Activated CD4-positive, alpha-beta T cell treated with anti-CD3 and anti-CD28 coated beads, Interleukin-2, amount 10 ng/mL, durations not matched to agents 7 days and 5 days (primary cell): ENCODE measurements at regions not wholly inside any gene's neighbourhood (a gene's known extent, or its start where the extent isn't known, plus 50 kb on each side); places are given as distances from the start of the nearest gene placed in this dataset.

Experiments
- CTCF ChIA-PET: fragments of 350-600 bp; sonication (Branson Sonifier 250); formaldehyde crosslinking; loops from one replicate; lab custom pipeline; 2021; ENCODE audit warnings: antibody characterized with exemption; lab: Charles Lee
- POLR2A ChIA-PET: fragments of 350-600 bp; sonication (Branson Sonifier 250); formaldehyde crosslinking; loops from one replicate; lab custom pipeline; 2021; ENCODE audit warnings: antibody characterized with exemption; lab: Charles Lee
- DNase-seq: peaks from one replicate; pipeline ENCODE4 v3.0.0-alpha.2; 2020
- H3K27ac Mint-ChIP-seq: one replicate; pipeline ENCODE4 v1.8.0; 2021; ENCODE audit warnings: mild to moderate bottlenecking, moderate library complexity, mixed read lengths
- H3K27me3 Mint-ChIP-seq: one replicate; pipeline ENCODE4 v1.8.0; 2021; ENCODE audit warnings: mixed read lengths
- H3K36me3 Mint-ChIP-seq: one replicate; pipeline ENCODE4 v1.8.0; 2021; ENCODE audit warnings: low read depth, mixed read lengths
- H3K4me1 Mint-ChIP-seq: one replicate; pipeline ENCODE4 v1.8.0; 2021; ENCODE audit warnings: mixed read lengths
- H3K4me3 Mint-ChIP-seq: one replicate; pipeline ENCODE4 v1.8.0; 2021; ENCODE audit warnings: mild to moderate bottlenecking, moderate library complexity, mixed read lengths
- H3K9me3 Mint-ChIP-seq: one replicate; pipeline ENCODE4 v1.8.0; 2021; ENCODE audit warnings: mixed read lengths

DNA sequence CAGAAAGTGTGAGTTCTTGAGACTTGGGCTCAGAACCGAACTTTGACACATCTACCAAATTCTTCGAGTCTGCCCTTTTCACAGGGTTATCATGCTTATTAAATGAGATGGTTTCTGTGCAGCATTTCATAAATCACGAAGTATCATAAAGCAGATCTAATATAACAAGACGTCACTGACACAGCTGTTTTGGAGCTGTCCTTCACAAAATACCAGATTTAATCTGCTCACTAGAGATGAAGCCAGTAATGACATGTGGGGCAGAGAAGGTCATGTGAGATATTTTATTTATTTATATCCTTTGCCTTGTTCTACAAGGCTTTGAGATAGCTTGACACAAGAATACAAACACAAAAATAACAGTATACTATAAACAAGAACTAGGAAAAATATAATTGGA, 127.0 kb downstream of the RPAP3 start:
- POLR2A ChIA-PET: no interaction called here
- H3K4me3 Mint-ChIP-seq: no peak overlapping the region
- H3K27ac Mint-ChIP-seq: no peak overlapping the region
- H3K36me3 Mint-ChIP-seq: no peaks in the 10 kb centered on the region
- peaks cover 14% of the 10 kb centered on the region for H3K4me1 Mint-ChIP-seq
- H3K9me3 Mint-ChIP-seq: peaks cover 4% of the 10 kb centered on the region
- CTCF ChIA-PET: interaction anchor here (0.6 kb wide), 1 partner anchor 214 kb away, joined by 3 read pairs; no protein-coding TSS in a partner anchor
- DNase-seq: no peak
- H3K27me3 Mint-ChIP-seq: no peaks in the 10 kb centered on the region

DNA sequence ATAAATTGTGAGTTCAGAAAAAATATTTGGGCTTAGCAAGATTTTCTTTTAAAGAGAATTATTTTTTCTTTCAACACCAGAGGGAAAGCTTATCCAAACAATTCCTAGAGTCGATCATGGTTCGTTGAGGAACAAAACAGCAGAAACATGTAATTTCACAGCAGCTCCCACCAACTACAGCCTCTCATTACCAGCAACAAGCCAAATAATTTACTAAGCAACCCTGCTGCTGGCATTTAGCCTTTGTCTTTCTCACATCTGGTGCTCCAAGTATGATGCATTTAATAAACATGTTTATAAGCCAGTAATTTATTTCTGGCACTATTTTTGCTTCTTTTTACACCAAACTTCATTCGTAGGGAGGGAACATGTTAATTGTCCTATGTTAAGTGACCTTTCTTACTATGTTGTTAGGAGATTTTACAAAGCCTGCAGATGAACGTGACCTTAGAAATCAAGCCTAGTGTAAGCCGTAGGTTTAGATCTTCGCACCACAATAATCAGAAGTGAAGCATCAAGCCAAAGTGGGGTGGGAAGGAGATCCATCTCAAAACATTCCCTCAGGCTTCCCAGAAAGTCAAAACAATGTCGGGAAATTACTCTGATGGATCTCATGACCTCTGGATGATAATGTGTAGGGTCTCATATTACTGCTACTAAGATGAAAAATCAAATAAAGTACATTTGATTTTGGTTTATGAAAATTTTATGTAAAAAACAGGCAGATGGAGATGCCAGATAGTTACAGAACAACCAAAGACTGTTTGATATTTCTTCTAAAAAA, 128.4 kb downstream of the RPAP3 start:
- H3K4me3 Mint-ChIP-seq: no peak overlapping the region
- H3K4me1 Mint-ChIP-seq: peaks cover 14% of the 10 kb centered on the region
- H3K36me3 Mint-ChIP-seq: no peaks in the 10 kb centered on the region
- ChIA-PET POLR2A (no interaction called here), CTCF (no interaction called here)
- no peaks in the 10 kb centered on the region for H3K27me3 Mint-ChIP-seq
- H3K9me3 Mint-ChIP-seq: peaks cover 4% of the 10 kb centered on the region
- DNase-seq: no peak
- no peak overlapping the region for H3K27ac Mint-ChIP-seq

DNA sequence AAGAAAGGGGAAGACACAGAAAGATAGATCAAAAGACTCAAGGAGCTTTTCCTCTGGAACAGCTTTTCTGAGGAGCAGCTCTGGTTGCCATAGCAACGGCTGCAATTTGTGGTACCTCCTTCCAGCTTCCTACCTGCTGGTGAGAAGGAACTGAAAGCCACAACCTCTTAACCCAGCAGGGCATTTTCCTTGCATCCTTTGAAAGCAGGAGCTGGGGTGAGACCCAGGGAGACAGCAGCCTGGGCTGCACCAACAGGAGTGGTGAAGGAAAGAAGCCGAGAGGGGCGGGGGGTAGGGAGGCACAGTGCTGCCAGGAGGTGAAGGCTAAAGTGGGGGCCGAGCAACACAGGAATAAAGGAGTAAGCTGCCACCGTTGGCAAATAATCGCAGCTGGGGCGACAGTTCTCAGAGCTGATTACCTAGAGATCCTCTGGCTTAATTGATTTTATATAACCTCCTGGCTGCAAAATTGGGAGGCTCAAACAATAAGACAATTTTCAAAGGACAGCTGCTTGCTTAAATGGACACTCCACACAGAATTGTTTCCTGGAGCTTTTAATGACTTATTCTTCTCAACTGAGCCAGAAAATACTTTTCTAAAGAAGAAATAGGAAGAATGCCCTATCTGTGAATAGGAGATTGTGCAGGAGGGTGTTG, 129.4 kb downstream of the RPAP3 start:
- ChIA-PET POLR2A (no interaction called here), CTCF (interaction anchor here (1.2 kb wide), 1 partner anchor 60 kb away, joined by 3 read pairs; no protein-coding TSS in a partner anchor)
- no peaks in the 10 kb centered on the region for H3K36me3 Mint-ChIP-seq
- H3K4me3 Mint-ChIP-seq: no peak overlapping the region
- H3K27ac Mint-ChIP-seq: no peak overlapping the region
- no peaks in the 10 kb centered on the region for H3K27me3 Mint-ChIP-seq
- H3K9me3 Mint-ChIP-seq: peaks cover under 1% of the 10 kb centered on the region
- peaks cover 14% of the 10 kb centered on the region for H3K4me1 Mint-ChIP-seq
- no peak for DNase-seq

DNA sequence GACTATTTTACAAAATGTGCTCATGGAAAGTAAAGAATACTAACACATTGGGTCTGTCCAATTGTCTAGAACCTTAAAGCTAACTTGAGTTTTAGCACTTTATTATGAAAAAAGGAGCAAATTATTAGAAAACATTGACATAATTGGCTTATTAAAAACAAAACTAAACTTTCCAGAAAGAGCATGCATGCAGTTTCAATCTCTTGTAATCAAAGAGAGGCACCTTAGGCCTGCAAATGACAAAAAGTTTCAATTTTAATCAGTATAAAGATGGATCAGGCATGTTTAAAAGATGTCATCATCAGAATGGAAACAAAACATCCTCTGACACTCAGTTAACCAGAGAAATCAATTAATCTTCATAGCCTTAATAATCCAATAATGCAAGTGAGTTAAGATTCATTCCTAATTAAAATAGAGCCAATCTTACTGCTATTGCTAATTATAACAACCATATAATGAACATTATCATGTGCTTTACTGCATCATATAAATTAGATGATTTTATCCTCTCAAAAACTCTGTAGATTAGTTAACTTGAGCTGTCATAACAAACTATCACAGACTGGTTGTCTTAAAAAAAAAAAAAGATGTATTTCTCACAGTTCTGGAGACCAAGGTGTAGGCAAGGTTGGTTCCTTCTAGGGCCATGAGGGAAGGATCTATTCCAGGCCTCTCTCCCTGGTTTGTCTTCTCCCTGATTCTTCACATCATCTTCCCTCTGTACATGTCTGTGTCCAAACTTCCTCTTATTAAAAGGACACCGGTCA, 131.4 kb downstream of the RPAP3 start:
- Mint-ChIP-seq H3K9me3 (no peaks in the 10 kb centered on the region), H3K4me3 (no peak overlapping the region), H3K27ac (no peak overlapping the region), H3K4me1 (peaks cover 14% of the 10 kb centered on the region), H3K36me3 (no peaks in the 10 kb centered on the region), H3K27me3 (no peaks in the 10 kb centered on the region)
- ChIA-PET POLR2A (no interaction called here), CTCF (no interaction called here)
- no peak for DNase-seq

DNA sequence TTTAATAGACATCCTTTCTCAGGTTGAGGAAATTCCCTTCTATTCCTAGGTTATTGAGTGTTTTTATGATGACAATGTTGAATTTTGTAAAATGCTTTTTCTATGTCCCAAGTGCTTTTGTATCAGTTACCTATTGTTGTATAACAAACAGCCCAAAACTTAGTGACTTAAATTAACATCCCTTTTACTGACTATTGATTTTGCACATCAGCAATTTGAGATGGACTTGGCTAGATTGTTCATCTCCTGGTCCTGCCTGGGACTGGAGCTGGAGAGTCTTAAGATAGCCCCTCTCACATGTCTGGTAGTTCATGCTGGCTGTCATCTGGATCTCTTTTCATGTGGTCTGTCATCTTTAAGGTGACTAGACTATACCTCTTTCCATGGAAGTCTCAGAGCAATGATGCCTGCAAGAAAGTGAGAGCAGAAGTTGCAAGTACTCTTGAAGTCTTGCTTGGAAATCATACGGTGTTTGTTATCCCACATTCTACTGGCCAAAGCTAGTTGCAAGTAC, 132.6 kb downstream of the RPAP3 start:
- Mint-ChIP-seq H3K36me3 (no peaks in the 10 kb centered on the region), H3K4me1 (peaks cover 14% of the 10 kb centered on the region), H3K27ac (no peak overlapping the region), H3K27me3 (no peaks in the 10 kb centered on the region), H3K4me3 (no peak overlapping the region), H3K9me3 (no peaks in the 10 kb centered on the region)
- POLR2A ChIA-PET: interaction anchor here (0.6 kb wide), 1 partner anchor 279 kb away, joined by 7 read pairs; no protein-coding TSS in a partner anchor
- CTCF ChIA-PET: no interaction called here
- no peak for DNase-seq

DNA sequence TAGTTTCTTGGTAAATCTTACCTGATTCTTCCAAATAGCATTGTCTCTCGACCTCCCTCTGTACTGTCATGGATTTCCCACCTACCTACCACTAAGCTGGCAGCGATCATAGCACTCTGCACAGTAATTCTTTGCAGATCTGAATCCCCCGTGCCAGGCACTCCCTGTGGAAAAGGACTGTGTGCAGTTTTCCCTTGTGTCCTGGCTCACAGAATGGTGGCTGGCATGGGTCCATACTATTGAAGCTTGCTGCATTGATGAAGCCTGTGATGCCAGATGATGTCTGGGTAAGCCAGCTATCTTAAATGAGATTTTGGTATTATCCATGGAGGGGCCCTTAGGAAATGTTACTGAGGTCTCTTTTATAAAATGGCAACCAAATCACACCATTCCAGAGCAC, 135.7 kb downstream of the RPAP3 start:
- no peak for DNase-seq
- Mint-ChIP-seq H3K4me1 (peaks cover 9% of the 10 kb centered on the region), H3K36me3 (no peaks in the 10 kb centered on the region), H3K27me3 (no peaks in the 10 kb centered on the region), H3K4me3 (no peak overlapping the region), H3K9me3 (no peaks in the 10 kb centered on the region), H3K27ac (no peak overlapping the region)
- POLR2A ChIA-PET: no interaction called here
- CTCF ChIA-PET: no interaction called here

DNA sequence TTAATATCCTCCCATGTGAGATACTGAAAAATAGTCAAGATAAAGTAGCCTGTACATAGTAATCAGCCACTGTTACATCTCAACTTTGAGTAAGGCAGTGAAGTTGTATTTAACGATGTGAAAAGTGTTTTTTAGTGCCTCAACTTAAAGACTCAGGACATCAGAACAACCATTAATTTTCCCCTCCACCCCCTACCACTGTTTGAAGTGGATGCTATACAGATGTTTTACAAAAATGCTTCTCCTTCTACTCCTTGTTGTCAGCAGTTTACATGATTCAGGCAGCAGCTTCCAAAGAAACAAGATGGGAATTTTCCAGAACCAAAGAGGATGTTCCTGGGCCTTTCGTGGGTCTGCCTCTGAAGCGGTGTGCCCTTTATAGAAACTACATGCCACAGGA, 143.6 kb downstream of the RPAP3 start:
- H3K27me3 Mint-ChIP-seq: no peaks in the 10 kb centered on the region
- no peaks in the 10 kb centered on the region for H3K4me1 Mint-ChIP-seq
- no peak overlapping the region for H3K27ac Mint-ChIP-seq
- ChIA-PET POLR2A (no interaction called here), CTCF (no interaction called here)
- H3K4me3 Mint-ChIP-seq: no peak overlapping the region
- DNase-seq: no peak
- peaks cover 7% of the 10 kb centered on the region for H3K9me3 Mint-ChIP-seq
- H3K36me3 Mint-ChIP-seq: no peaks in the 10 kb centered on the region

DNA sequence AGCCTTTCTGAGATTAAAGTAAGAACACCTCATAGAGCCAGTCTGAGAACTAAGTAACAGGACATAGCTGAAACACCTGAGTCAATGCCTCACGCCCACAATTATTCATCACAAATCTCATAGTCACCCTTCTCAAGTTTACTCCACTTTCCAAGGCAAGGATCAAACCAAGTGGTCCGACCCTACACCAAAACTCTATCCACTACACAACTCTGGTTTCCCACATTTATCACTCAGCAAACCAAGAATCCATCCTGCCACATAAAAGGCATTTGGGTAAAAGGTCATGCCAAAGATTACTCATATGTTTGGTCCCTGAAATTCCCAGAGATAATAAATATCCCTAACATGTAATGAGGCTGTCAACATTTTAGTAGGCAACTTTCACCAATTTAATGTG, 144.1 kb downstream of the RPAP3 start:
- DNase-seq: no peak
- peaks cover 10% of the 10 kb centered on the region for H3K9me3 Mint-ChIP-seq
- POLR2A ChIA-PET: no interaction called here
- CTCF ChIA-PET: no interaction called here
- no peak overlapping the region for H3K27ac Mint-ChIP-seq
- H3K27me3 Mint-ChIP-seq: no peaks in the 10 kb centered on the region
- no peaks in the 10 kb centered on the region for H3K36me3 Mint-ChIP-seq
- H3K4me3 Mint-ChIP-seq: no peak overlapping the region
- H3K4me1 Mint-ChIP-seq: no peaks in the 10 kb centered on the region

DNA sequence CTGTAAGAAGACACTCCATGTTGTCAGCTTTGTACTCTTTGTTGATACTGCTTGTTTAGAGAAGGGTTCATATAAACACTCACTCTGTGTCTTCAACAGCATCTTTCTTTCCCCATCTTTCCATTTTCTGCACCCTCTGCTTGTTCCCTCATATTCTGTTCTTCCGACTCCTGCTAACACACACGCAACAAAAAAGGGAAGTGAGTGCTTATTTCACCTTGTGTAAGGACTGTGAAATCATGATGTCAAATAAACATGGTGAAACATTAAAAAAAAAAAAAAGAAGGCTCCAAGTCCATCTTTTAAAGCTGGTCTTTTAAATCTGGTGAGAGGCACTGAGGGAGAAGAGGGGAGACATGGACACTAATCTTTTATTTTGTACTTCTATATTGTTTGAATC, 145.4 kb downstream of the RPAP3 start:
- no peak for DNase-seq
- no peaks in the 10 kb centered on the region for H3K27me3 Mint-ChIP-seq
- H3K27ac Mint-ChIP-seq: no peak overlapping the region
- POLR2A ChIA-PET: no interaction called here
- H3K4me1 Mint-ChIP-seq: no peaks in the 10 kb centered on the region
- H3K4me3 Mint-ChIP-seq: no peak overlapping the region
- CTCF ChIA-PET: no interaction called here
- peaks cover 15% of the 10 kb centered on the region for H3K9me3 Mint-ChIP-seq
- no peaks in the 10 kb centered on the region for H3K36me3 Mint-ChIP-seq

DNA sequence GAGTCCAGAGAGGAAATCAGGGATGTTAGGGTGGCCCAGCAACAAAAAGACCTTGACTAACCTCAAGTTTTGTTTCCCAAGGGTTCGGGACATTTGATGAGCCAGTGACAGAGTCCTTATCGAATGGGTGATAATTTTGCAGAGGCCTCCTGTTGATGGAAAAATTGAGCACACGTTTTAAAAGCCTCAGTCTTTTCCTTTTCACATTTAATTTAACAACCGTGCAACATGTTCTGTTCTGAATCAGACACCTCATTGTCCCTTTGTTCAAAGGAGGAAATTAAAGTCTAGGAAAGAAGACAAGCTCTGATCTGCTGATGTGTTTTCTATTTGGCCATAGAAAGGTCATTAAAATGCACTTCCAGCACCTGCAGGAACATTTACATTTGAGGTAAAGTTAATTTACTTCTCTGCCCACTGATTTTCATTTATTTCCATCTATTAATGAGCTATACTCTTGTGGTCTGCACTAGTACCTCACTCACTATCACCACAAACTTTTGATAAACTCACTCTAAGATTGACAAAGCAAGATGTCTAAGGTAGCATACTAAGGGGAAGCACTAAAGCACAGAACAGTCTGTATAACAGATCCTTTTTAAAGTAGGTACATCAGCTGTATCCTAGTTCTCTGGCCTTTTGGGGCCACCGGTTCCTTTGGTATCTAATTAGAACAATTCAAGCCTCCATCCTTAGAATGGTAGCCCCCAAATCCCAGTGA, 147.0 kb downstream of the RPAP3 start:
- CTCF ChIA-PET: no interaction called here
- Mint-ChIP-seq H3K36me3 (peaks cover 3% of the 10 kb centered on the region), H3K27ac (no peak overlapping the region), H3K4me3 (no peak overlapping the region), H3K4me1 (peaks cover 6% of the 10 kb centered on the region), H3K27me3 (no peaks in the 10 kb centered on the region), H3K9me3 (peaks cover 23% of the 10 kb centered on the region)
- no peak for DNase-seq
- POLR2A ChIA-PET: no interaction called here

DNA sequence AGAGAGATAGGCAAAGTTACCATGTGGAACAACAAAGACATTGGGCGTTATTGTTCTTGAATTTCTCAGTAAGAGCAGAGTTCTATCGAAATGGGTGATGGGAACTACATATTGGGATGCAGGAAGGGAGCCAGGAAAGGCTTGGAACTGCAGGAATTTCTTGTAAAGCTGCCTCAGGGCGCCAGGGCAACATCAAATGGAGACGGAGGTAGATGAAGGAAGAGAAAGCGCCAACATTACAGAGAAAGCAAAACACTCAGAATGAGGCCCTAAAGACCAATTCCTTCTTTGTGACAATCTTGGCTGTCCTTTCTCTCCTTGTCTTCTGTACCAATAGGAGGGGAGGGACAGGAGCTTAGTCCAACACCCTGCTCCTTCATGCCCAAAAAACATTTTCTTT, 148.4 kb downstream of the RPAP3 start:
- no peak for DNase-seq
- Mint-ChIP-seq H3K27ac (no peak overlapping the region), H3K9me3 (peaks cover 29% of the 10 kb centered on the region), H3K27me3 (no peaks in the 10 kb centered on the region), H3K4me1 (peaks cover 6% of the 10 kb centered on the region), H3K36me3 (peaks cover 7% of the 10 kb centered on the region), H3K4me3 (no peak overlapping the region)
- ChIA-PET POLR2A (no interaction called here), CTCF (no interaction called here)

DNA sequence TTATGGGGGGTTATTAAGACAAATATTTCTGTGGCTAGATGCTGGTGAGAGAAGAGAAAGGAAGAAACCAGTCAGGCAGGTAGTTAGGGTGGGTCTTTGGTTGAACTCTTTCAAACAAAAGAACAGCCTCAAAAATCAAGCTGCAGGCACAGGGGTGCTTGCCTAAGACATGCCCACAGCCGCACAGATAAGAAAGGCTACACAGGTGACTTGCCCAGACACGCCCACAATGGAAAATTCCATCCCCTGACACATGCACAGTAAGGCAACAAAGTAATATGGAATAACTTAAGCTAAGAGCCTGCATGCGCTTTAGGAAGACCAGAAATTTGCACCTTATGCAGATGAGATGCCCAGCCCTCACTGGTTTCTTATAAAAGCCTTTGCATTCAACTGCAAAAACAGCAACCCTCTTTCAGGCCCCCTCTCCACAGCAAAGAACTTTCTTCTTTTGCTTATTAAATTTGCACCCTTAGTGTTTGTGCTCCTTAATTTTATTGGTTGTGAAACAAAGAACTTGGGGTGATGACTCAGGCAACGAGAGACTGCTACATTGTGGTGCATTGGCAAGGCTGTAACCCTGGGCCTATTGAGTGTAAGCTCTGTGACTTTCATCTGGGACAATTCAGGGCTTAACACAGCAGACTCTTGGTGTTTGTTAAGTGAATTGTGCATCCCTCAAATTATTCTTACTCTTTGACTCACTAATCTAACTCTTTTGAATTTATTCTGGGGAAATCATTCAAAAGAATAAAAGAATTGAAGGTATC, 149.4 kb downstream of the RPAP3 start:
- POLR2A ChIA-PET: no interaction called here
- H3K4me3 Mint-ChIP-seq: no peak overlapping the region
- no peak for DNase-seq

More for the DNA sequence above, 149.4 kb downstream of the RPAP3 start:
- Mint-ChIP-seq H3K27me3 (no peaks in the 10 kb centered on the region), H3K9me3 (peaks cover 29% of the 10 kb centered on the region), H3K27ac (no peak overlapping the region), H3K4me1 (peaks cover 6% of the 10 kb centered on the region), H3K36me3 (peaks cover 7% of the 10 kb centered on the region)
- CTCF ChIA-PET: no interaction called here
